ENCODE measurements at regions not wholly inside any gene's neighbourhood (a gene's known extent, or its start where the extent isn't known, plus 50 kb on each side); places are given as distances from the start of the nearest gene placed in this dataset.

DNA sequence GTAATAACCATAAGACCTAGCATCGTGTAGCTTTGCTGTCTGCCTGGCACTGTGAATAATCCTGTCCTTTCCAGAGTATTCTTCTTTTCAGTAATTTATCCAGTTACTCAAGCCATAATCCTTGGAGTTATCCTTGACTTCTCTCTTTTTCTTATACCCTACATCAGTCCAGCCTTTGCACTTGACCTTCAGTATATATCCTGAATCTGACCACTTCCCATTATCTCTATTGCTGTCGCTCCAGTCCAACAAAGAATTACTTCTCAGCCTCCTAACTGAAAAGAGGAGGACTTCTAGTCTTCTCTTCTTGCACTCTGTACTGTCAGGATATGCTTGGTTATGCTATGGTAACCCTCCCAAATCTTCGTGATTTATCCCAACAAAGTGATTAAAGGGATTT is 393.8 kb downstream of the SHQ1 start:
- TF ChIP-seq POLR2AphosphoS5 (IDR thresholded peaks at IDR 0.05; ENCODE audit: low read depth, low read length) (no peak), PAX5 (IDR thresholded peaks at IDR 0.05; ENCODE audit: insufficient read depth, low read length, severe bottlenecking) (no peak)

Measured in GM12891 (cell line).